Suppressor macrophage treated with lipopolysaccharide for 4 hours (primary cell): ENCODE measurements at regions not wholly inside any gene's neighbourhood (a gene's known extent, or its start where the extent isn't known, plus 50 kb on each side); places are given as distances from the start of the nearest gene placed in this dataset.

Experiments
- DNase-seq: peaks from one replicate; pipeline ENCODE4 v3.0.0-alpha.2; 2020

- DNase-seq = no peak
Observed at GRCh38 chr12:24462946-24463345, 486.0 kb downstream of the BCAT1 start.

GRCh38 chr12:24460506-24460905 lies 488.4 kb downstream of the BCAT1 start:
- DNase-seq = no peak

- DNase-seq = no peak
Observed at GRCh38 chr12:24460099-24460498, 488.8 kb downstream of the BCAT1 start.

GRCh38 chr12:24455811-24456210 lies 493.1 kb downstream of the BCAT1 start:
- DNase-seq = no peak

- no peak for DNase-seq
Observed at GRCh38 chr12:24447678-24448077, 498.2 kb upstream of the SOX5 start.

- DNase-seq = no peak
Observed at GRCh38 chr12:24446287-24446686, 496.8 kb upstream of the SOX5 start.

GRCh38 chr12:24444634-24445033 lies 495.2 kb upstream of the SOX5 start:
- DNase-seq = no peak

GRCh38 chr12:24441458-24441857 lies 492.0 kb upstream of the SOX5 start:
- no peak for DNase-seq

GRCh38 chr12:24436667-24437066 lies 487.2 kb upstream of the SOX5 start:
- DNase-seq = no peak

GRCh38 chr12:24431872-24432271 lies 482.4 kb upstream of the SOX5 start:
- no peak for DNase-seq

- no peak for DNase-seq
Observed at GRCh38 chr12:24427776-24428175, 478.3 kb upstream of the SOX5 start.

GRCh38 chr12:24425601-24425970 lies 476.1 kb upstream of the SOX5 start:
- no peak for DNase-seq

- DNase-seq = no peak
Observed at GRCh38 chr12:24424889-24425600, 475.6 kb upstream of the SOX5 start.

GRCh38 chr12:24424376-24424775 lies 474.9 kb upstream of the SOX5 start:
- DNase-seq = no peak

GRCh38 chr12:24423611-24424010 lies 474.1 kb upstream of the SOX5 start:
- DNase-seq = no peak

- DNase-seq = no peak
Observed at GRCh38 chr12:24421759-24422158, 472.3 kb upstream of the SOX5 start.

- no peak for DNase-seq
Observed at GRCh38 chr12:24418157-24418556, 468.7 kb upstream of the SOX5 start.

GRCh38 chr12:24416423-24417109 lies 467.1 kb upstream of the SOX5 start:
- DNase-seq = peak; percentile 11

GRCh38 chr12:24415934-24416333 lies 466.5 kb upstream of the SOX5 start:
- no peak for DNase-seq

GRCh38 chr12:24414480-24414879 lies 465.0 kb upstream of the SOX5 start:
- DNase-seq = peak; percentile 19

- no peak for DNase-seq
Observed at GRCh38 chr12:24411948-24412347, 462.5 kb upstream of the SOX5 start.

GRCh38 chr12:24409868-24410267 lies 460.4 kb upstream of the SOX5 start:
- no peak for DNase-seq

- no peak for DNase-seq
Observed at GRCh38 chr12:24408305-24408704, 458.8 kb upstream of the SOX5 start.

GRCh38 chr12:24407884-24408283 lies 458.4 kb upstream of the SOX5 start:
- DNase-seq = no peak
